ENCODE measurements at regions not wholly inside any gene's neighbourhood (a gene's known extent, or its start where the extent isn't known, plus 50 kb on each side); places are given as distances from the start of the nearest gene placed in this dataset.

- TF ChIP-seq, protein P1, sequence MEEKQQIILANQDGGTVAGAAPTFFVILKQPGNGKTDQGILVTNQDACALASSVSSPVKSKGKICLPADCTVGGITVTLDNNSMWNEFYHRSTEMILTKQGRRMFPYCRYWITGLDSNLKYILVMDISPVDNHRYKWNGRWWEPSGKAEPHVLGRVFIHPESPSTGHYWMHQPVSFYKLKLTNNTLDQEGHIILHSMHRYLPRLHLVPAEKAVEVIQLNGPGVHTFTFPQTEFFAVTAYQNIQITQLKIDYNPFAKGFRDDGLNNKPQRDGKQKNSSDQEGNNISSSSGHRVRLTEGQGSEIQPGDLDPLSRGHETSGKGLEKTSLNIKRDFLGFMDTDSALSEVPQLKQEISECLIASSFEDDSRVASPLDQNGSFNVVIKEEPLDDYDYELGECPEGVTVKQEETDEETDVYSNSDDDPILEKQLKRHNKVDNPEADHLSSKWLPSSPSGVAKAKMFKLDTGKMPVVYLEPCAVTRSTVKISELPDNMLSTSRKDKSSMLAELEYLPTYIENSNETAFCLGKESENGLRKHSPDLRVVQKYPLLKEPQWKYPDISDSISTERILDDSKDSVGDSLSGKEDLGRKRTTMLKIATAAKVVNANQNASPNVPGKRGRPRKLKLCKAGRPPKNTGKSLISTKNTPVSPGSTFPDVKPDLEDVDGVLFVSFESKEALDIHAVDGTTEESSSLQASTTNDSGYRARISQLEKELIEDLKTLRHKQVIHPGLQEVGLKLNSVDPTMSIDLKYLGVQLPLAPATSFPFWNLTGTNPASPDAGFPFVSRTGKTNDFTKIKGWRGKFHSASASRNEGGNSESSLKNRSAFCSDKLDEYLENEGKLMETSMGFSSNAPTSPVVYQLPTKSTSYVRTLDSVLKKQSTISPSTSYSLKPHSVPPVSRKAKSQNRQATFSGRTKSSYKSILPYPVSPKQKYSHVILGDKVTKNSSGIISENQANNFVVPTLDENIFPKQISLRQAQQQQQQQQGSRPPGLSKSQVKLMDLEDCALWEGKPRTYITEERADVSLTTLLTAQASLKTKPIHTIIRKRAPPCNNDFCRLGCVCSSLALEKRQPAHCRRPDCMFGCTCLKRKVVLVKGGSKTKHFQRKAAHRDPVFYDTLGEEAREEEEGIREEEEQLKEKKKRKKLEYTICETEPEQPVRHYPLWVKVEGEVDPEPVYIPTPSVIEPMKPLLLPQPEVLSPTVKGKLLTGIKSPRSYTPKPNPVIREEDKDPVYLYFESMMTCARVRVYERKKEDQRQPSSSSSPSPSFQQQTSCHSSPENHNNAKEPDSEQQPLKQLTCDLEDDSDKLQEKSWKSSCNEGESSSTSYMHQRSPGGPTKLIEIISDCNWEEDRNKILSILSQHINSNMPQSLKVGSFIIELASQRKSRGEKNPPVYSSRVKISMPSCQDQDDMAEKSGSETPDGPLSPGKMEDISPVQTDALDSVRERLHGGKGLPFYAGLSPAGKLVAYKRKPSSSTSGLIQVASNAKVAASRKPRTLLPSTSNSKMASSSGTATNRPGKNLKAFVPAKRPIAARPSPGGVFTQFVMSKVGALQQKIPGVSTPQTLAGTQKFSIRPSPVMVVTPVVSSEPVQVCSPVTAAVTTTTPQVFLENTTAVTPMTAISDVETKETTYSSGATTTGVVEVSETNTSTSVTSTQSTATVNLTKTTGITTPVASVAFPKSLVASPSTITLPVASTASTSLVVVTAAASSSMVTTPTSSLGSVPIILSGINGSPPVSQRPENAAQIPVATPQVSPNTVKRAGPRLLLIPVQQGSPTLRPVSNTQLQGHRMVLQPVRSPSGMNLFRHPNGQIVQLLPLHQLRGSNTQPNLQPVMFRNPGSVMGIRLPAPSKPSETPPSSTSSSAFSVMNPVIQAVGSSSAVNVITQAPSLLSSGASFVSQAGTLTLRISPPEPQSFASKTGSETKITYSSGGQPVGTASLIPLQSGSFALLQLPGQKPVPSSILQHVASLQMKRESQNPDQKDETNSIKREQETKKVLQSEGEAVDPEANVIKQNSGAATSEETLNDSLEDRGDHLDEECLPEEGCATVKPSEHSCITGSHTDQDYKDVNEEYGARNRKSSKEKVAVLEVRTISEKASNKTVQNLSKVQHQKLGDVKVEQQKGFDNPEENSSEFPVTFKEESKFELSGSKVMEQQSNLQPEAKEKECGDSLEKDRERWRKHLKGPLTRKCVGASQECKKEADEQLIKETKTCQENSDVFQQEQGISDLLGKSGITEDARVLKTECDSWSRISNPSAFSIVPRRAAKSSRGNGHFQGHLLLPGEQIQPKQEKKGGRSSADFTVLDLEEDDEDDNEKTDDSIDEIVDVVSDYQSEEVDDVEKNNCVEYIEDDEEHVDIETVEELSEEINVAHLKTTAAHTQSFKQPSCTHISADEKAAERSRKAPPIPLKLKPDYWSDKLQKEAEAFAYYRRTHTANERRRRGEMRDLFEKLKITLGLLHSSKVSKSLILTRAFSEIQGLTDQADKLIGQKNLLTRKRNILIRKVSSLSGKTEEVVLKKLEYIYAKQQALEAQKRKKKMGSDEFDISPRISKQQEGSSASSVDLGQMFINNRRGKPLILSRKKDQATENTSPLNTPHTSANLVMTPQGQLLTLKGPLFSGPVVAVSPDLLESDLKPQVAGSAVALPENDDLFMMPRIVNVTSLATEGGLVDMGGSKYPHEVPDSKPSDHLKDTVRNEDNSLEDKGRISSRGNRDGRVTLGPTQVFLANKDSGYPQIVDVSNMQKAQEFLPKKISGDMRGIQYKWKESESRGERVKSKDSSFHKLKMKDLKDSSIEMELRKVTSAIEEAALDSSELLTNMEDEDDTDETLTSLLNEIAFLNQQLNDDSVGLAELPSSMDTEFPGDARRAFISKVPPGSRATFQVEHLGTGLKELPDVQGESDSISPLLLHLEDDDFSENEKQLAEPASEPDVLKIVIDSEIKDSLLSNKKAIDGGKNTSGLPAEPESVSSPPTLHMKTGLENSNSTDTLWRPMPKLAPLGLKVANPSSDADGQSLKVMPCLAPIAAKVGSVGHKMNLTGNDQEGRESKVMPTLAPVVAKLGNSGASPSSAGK (IDR thresholded peaks at IDR 0.05) = peak; percentile 27; the same call in 1 of the 2 replicates
- TF ChIP-seq, protein P2, sequence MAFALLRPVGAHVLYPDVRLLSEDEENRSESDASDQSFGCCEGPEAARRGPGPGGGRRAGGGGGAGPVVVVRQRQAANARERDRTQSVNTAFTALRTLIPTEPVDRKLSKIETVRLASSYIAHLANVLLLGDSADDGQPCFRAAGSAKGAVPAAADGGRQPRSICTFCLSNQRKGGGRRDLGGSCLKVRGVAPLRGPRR (CRISPR knock-in tag; IDR thresholded peaks at IDR 0.05) = no peak
- TF ChIP-seq TAF7 (tag; IDR thresholded peaks at IDR 0.05) (no peak), RBM39 (optimal IDR thresholded peaks at IDR 0.05; ENCODE audit: low read depth, low read length) (no peak), ZBTB7A (IDR thresholded peaks at IDR 0.05; ENCODE audit: borderline replicate concordance, control insufficient read depth, low read depth, low read length) (no peak), CBFA2T3 (IDR thresholded peaks at IDR 0.05) (no peak), RUNX1 (IDR thresholded peaks at IDR 0.05; ENCODE audit: low read depth) (no peak), U2AF2 (optimal IDR thresholded peaks at IDR 0.05; ENCODE audit: low read depth, low read length) (no peak), TAF9B (IDR thresholded peaks at IDR 0.05; ENCODE audit: partially characterized antibody) (no peak), ADNP (tag; IDR thresholded peaks at IDR 0.05) (no peak), ZZZ3 (IDR thresholded peaks at IDR 0.05) (no peak), E2F8 (IDR thresholded peaks at IDR 0.05; ENCODE audit: low read depth, partially characterized antibody) (no peak), SOX6 (IDR thresholded peaks at IDR 0.05) (no peak)
- TF ChIP-seq, protein P3, sequence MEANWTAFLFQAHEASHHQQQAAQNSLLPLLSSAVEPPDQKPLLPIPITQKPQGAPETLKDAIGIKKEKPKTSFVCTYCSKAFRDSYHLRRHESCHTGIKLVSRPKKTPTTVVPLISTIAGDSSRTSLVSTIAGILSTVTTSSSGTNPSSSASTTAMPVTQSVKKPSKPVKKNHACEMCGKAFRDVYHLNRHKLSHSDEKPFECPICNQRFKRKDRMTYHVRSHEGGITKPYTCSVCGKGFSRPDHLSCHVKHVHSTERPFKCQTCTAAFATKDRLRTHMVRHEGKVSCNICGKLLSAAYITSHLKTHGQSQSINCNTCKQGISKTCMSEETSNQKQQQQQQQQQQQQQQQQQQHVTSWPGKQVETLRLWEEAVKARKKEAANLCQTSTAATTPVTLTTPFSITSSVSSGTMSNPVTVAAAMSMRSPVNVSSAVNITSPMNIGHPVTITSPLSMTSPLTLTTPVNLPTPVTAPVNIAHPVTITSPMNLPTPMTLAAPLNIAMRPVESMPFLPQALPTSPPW (CRISPR knock-in tag; IDR thresholded peaks at IDR 0.05) = 0 out of 2 replicates have a peak, but pooled peaks have one; percentile 13
These were observed 72.9 kb upstream of the SLC22A16 start (continued) for GRCh38 chr6:110549277-110549676.

Measured in K562 (cell line).